GM21737 (cell line): ENCODE measurements at regions not wholly inside any gene's neighbourhood (a gene's known extent, or its start where the extent isn't known, plus 50 kb on each side); places are given as distances from the start of the nearest gene placed in this dataset.
"Not testable (repeated sequence)": the region's sequence is repeated elsewhere in the genome, so short reads cannot be mapped to it uniquely, and the experiment has no call there.

Experiments used
- ATAC-seq: cut with Tn5 transposase; IDR thresholded peaks from one replicate; pipeline ENCODE4 v1.9.1; 2021; ENCODE audit warnings: mild to moderate bottlenecking, moderate library complexity; ENCODE audit not compliant: unreplicated experiment

DNA sequence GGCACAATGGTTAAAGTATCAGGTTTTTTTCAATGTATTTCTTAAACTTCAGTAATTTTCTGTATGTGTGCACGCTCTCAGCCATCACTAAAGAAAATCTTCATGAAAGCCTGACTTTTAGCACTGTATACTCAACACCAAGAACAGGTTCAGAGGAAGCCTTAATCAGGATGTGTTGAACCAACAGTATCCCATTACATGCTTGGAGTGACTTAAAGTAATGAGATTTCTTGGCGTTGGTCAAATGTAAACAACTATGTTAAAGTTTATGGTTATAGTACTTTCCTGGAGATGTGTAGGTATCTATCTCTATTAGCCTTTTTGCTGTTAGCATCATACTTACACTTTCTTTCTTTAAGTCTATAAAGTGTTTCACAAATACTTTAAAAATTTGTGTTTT lies 335.0 kb downstream of the CCER1 start:
- no peak for ATAC-seq

GRCh38 chr12:90618586-90618985 lies 336.4 kb downstream of the CCER1 start:
- no peak for ATAC-seq

DNA sequence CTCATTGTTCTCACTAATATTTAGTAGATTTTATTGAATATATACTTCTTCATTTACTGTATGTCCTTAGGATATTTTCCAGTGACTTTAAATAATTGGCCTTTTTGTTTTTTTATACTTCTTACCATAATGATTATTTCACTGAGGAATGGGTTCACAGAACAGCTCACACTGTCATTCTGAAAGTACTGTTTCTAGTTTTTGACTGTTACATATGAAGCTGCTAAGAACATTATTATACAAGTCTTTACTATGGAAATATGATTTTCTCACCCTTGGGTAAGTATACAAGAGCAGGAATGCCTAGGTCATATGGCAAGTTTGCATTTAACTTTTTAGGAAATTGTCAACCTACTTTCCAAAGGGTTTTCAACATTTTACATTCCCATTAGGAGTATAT lies 343.1 kb downstream of the CCER1 start:
- no peak for ATAC-seq

DNA sequence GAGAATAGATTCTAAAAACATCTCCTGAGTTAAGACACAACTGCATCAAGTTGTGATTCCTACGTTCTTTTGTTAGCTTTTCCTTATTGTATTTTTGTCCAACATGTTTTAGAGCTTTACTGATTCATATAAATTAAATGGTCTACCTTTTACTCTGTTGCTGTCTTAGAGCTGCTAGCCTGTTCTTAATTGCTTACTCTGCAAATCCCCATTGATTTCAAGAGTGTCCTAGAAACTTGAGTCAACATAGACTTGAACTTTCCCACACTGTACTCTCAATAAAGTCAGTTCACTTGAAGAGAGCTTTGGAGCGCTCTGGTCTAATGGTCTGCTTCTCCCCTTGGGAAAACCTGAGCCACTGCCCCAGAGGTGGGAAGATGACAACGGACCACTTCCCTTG lies 343.9 kb downstream of the CCER1 start:
- ATAC-seq: no peak

DNA sequence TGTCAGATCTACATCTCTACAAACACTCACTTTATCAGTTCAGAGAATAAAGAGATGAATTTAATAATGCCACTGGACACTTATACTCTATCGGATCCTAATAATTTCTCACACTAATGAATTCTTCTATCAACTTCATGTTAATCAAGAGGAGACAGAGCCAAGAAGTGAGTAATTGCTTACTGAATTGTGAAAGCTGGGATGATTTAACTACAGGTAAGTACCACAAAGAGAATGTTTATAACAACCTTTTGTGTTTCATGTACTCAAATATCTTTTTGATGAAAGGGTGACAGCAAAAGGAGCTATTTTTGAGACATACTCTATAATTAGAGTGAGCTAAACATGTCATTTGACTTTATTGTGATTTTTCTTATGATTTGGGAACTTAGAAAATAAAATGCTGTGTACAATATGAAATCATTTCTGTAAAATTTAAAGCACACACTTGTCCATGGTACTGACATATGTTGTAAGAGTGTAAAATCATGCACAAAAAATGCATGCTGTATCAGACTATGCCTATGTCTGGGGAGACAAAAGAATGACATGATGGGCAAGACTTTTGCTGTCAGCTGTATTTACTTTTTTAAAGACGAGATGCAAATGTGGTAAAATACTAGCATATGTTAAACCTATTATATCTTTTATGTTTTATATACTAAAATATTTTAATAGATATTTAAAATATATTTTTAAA lies 361.2 kb downstream of the CCER1 start:
- ATAC-seq: no peak

GRCh38 chr12:90589956-90590355 lies 365.0 kb downstream of the CCER1 start:
- no peak for ATAC-seq

GRCh38 chr12:90585640-90586304 lies 369.2 kb downstream of the CCER1 start:
- no peak for ATAC-seq

DNA sequence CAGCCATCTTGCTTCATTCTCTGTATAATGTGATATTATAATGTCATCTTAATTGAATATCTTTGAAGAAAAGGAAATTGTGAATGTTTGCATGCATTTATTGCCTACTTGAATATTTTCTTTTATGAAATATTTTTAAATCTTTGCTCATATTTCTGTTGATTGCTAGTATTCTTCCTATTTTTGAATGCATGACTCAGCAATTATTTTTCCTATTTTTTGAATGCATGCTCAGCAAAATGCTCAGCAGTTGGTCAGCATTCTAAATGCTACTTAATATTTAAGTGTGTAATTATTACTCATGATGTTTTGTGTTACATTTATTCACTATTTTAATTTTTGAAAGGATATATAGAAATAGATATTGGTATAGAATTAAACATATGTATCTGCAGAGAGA lies 378.3 kb downstream of the CCER1 start:
- no peak for ATAC-seq

DNA sequence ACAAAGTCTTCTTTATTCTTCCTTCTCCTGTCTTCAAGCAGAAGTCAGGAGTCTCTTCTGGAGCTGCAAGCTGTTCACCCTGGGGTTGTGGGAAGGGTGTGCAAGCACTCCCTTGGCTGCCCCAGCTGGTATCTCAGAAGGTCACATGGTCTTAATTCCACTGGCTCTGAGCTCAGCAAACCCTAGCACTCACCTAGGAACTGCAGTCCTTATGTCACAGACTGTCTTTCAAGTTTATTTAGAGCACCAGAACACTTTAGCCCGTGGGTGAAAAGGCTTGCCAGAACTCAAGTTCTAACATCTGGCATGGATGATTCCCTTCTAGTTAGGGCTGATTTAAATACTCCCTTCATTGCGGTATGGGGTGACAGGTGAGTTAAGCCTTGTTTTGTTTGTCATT lies 379.0 kb downstream of the CCER1 start:
- no peak for ATAC-seq

- ATAC-seq: no peak
Measured at GRCh38 chr12:90574676-90575075, 380.3 kb downstream of the CCER1 start.

DNA sequence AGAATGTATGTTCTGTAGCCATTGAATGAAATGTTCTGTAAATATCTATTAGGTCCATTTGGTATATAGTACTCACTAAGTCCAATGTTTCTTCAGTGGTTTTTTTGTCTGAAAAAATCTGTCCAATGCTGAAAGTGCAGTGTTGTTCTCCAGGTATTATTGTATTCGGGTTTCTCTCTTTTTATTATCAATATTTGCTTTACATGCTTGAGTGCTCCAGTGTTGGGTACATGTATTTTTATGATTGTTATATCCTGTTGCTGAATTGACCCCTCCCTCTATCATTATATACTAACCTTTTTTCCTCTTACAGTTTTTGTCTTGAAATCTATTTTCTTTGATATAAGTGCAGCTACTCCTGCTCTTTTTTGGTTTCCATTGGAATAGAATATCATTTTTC lies 382.2 kb downstream of the CCER1 start:
- no peak for ATAC-seq

DNA sequence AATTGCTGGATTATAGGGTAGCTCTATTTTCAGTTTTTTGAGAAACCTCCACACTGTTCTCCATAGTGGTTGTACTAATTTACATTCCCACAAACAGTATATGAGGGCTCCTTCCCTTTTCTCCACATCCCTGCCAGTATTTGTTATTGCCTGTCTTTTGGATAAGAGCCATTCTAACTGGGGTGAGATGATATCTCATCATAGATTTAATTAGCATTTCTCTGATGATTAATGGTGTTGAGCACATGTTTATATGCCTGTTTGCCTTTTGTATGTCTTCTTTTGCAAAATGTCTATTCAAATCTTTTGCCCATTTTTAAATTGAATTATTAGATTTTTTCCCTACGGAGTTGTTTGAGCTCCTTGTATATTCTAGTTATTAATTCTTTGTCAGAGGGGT lies 385.3 kb downstream of the CCER1 start:
- ATAC-seq: no peak

DNA sequence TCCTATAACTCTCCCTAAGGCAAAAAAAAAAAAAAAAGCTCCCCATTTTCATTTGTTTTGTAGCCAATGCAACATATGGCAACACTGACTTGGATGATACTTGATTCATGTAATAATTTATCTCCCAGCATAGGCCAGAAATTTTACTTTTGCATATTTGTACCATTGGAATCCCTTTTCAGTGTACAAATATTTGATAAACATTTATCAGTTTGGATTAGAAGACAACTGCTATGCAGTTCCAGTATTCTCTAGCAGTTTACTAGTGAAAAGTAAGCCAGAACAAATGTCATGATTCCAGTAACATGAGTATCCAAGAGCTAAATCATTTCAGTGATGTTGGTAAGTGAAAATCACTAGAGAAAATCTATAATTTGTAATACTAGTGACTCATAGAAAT lies 392.3 kb downstream of the CCER1 start:
- no peak for ATAC-seq

- ATAC-seq: no peak
Measured at GRCh38 chr12:90548595-90548994, 406.4 kb downstream of the CCER1 start.

- ATAC-seq: no peak
Measured at GRCh38 chr12:90546511-90546910, 408.5 kb downstream of the CCER1 start.

DNA sequence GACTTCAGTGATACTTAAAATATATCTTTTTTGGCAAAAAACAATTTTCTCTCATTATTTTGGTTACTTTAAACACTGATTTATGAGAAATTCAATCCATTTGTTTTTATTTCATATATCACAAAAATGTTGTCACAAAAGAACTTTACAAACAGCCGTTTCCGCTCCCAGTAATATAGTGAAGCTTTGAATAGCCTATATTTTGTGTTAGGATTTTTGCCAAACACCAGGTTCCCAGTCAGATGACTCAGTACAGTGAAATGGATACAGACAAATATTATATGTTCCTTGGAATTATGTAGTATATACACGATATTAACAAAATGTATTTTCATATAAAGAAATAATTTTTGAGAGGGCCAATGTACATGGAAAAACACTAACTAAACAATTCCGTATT lies 411.1 kb downstream of the CCER1 start:
- no peak for ATAC-seq

- ATAC-seq: no peak
Measured at GRCh38 chr12:90543374-90543773, 411.6 kb downstream of the CCER1 start.

DNA sequence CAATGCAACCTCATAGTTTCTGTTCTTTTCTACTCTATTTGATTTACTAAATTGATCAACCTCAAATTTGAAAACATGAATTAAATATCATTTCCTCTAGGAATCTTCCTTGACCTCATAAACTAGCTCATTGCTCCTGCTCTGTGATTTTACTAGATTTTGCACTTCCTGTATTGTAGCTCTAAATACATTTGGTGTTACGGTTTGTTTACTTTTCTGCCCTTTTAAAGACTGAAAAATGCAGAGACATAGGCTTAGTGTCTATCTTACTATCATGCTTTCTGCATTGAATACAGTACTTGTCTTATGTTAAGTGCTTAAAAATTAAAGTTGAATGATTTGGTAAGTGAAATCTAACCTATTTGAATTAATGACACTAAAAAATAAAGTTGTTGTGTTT lies 412.1 kb downstream of the CCER1 start:
- ATAC-seq: not testable (repeated sequence)

GRCh38 chr12:90533828-90534227 lies 421.1 kb downstream of the CCER1 start:
- not testable (repeated sequence) for ATAC-seq

DNA sequence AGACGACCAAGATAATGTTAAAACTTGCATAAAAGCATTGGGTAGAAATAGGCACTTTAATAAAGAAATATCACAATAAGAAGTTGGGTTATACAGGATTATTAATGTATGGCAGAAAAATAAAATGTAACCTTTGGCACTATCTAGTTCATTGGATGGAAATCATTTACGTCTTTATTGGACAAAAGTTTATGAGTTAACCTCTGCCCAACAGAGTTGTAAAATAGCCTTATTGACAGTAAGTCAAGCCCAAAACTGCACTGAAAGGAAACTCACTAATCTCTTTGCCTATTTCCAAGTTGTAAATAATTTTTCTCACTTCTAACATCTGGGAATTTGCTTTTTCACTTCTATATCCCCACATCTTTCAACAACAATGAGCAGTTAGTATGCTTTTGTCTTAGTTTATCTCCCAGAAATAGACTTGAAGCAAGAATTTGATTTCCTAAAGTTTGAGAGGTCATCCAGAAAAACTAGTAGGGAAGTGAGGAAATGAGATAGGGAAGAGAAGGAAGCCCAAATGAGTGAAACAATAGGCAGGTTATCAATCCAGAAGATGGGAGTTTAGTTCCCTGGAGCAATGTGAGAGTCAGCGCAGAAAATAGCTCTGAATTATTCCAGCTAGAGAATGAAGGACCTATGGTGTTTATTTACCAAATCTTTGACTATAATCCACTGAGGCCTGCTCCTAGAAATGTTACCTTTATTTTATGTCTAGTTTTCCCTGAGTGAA lies 434.8 kb downstream of the CCER1 start:
- no peak for ATAC-seq

DNA sequence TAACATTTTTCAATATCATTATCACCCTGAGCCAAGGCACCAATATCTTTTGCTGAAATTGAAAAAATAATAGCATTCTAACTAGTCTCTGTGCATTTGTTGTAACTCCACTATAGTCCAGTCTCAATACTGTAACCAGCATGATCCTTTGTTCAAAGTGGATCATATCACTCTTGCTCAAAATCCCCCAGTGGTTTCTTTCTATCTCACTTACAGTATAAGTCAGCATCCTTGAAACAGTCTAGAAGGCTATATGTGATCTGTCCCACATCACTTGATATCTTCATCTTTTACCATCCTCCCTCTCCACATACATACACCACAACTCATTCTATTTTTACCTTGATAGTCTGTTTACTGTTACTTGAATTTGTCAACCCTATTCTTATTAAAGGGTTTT lies 435.7 kb downstream of the CCER1 start:
- ATAC-seq: no peak
